ENCODE measurements at regions not wholly inside any gene's neighbourhood (a gene's known extent, or its start where the extent isn't known, plus 50 kb on each side); places are given as distances from the start of the nearest gene placed in this dataset.

- DNase-seq, result no peak
These were observed 1485.3 kb upstream of the MIR17HG start for GRCh38 chr13:89862011-89862690.

- no peak for DNase-seq
These were observed 1484.8 kb upstream of the MIR17HG start for GRCh38 chr13:89862691-89863036.

- DNase-seq, result no peak
These were observed 1482.1 kb upstream of the MIR17HG start for GRCh38 chr13:89865164-89866064.

GRCh38 chr13:89869312-89869711, 1478.2 kb upstream of the MIR17HG start:
- DNase-seq, result no peak

GRCh38 chr13:89878904-89879303, 1468.6 kb upstream of the MIR17HG start:
- DNase-seq, result no peak

- DNase-seq, result no peak
These were observed 1467.3 kb upstream of the MIR17HG start for GRCh38 chr13:89880201-89880600.

- no peak for DNase-seq
These were observed 1463.5 kb upstream of the MIR17HG start for GRCh38 chr13:89883893-89884448.

GRCh38 chr13:89890806-89891205, 1456.7 kb upstream of the MIR17HG start:
- DNase-seq, result no peak

GRCh38 chr13:89891416-89891815, 1456.1 kb upstream of the MIR17HG start:
- no peak for DNase-seq

GRCh38 chr13:89897681-89898080, 1449.8 kb upstream of the MIR17HG start:
- no peak for DNase-seq

GRCh38 chr13:89899302-89900103, 1448.0 kb upstream of the MIR17HG start:
- DNase-seq, result no peak

GRCh38 chr13:89900104-89900765, 1447.3 kb upstream of the MIR17HG start:
- DNase-seq, result no peak

- no peak for DNase-seq
These were observed 1445.3 kb upstream of the MIR17HG start for GRCh38 chr13:89902223-89902622.

GRCh38 chr13:89903115-89903514, 1444.4 kb upstream of the MIR17HG start:
- no peak for DNase-seq

GRCh38 chr13:89910166-89910565, 1437.3 kb upstream of the MIR17HG start:
- DNase-seq, result no peak

- no peak for DNase-seq
These were observed 1430.9 kb upstream of the MIR17HG start for GRCh38 chr13:89916551-89916950.

- no peak for DNase-seq
These were observed 1427.0 kb upstream of the MIR17HG start for GRCh38 chr13:89920461-89920860.

- DNase-seq, result no peak
These were observed 1424.4 kb upstream of the MIR17HG start for GRCh38 chr13:89923052-89923451.

GRCh38 chr13:89923736-89924135, 1423.8 kb upstream of the MIR17HG start:
- DNase-seq, result no peak

- DNase-seq, result no peak
These were observed 1422.4 kb upstream of the MIR17HG start for GRCh38 chr13:89925107-89925506.

- DNase-seq, result no peak
These were observed 1416.6 kb upstream of the MIR17HG start for GRCh38 chr13:89930861-89931260.

GRCh38 chr13:89932902-89933301, 1414.6 kb upstream of the MIR17HG start:
- DNase-seq, result no peak

- no peak for DNase-seq
These were observed 1411.2 kb upstream of the MIR17HG start for GRCh38 chr13:89936256-89936655.

Data from activated CD4-positive, alpha-beta T cell treated with anti-CD3 and anti-CD28 coated beads, Interleukin-2, Interleukin-6, amounts not matched to agents 100 ng/mL and 50 ng/mL, durations not matched to agents 16 hours and 8 hours (primary cell).